ENCODE measurements at regions not wholly inside any gene's neighbourhood (a gene's known extent, or its start where the extent isn't known, plus 50 kb on each side); places are given as distances from the start of the nearest gene placed in this dataset.

DNA sequence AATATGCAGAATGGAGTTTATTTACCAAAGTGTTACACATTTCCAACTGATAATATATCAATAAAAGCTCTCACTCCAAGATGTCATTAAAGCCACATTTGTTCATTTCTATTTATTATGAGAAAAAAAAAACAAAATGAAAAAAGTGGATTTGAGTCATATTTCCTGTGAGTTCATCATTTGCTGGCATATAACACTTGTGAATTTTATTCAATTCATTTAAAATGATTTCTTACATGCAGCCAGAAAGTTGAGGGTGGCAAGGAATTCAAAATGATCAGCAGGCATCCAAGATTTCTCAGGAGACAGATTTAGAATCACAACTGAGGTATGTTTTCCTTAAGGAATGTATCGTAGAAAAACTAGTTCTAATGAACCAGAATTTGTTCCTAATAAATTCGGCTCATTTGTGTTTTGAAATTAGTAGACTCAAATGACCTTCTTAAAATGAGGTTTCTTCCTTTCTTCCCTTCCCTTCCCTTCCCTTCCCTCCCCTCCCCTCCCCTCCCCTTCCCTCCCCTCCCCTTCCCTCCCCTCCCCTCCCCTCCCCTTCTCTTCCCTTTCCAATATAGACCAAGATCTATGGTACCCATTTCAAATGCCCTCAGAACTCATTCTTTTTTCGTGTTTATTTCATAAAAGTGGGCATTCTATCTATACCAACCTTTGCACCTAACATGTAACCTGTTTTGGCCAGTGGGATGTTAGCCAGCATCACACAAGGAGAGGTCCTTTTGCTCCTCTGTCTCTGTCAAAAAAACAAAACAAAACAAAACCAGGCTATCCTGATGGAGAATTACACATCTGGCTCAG, 357.9 kb upstream of the TSHZ2 start:
- ATAC-seq (no peak), DNase-seq (no peak)
- intact Hi-C loops (cut with DNase I), result no loop called here

DNA sequence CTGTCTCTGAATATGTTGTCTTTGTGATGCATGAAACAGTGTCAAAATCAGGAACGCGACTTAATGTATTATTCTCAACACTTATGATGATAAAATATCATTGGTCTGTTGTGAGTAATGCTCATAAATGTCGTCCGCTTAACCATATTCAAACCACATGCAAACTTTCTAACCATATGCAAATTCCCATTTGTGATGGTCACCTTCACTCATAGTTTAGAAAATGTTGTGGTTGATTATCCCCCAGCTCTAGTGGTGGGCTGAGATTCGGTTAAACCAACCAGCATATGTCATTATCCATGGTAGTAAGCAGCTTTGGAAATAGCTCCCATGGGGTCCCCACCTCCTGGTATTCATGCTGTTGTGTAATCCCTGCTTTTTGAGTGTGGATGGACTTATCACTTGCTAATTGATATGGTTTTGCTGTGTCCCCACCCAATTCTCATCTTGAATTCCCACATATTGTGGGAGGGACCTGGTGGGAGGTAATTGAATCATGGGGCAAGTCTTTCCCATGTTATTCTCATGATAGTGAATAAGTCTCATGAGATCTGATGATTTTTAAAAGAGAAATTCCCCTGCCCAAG, 360.0 kb upstream of the TSHZ2 start:
- intact Hi-C loops (cut with DNase I), result no loop called here
- ATAC-seq (no peak), DNase-seq (no peak)

DNA sequence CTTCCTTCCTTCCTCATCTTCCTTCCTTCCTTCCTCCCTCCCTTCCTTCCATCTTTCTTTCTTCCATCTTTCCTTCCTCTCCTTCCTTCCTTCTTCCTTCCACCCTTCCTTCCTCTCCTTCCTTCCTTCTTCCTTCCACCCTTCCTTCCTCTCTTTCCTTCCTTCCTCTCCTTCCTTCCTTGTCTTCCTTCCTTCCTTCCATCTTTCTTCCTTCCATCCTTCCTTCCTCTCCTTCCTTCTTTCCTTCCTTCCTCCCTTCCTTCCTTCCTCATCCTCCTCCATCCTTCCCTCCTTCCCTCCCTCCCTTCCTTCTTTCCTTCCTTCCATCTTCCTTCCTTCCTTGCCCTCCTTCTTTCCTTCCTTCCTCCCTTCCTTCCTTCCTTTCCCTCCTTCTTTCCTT, 361.4 kb upstream of the TSHZ2 start:
- ATAC-seq (no peak), DNase-seq (no peak)
- intact Hi-C loops (cut with DNase I), result no loop called here

DNA sequence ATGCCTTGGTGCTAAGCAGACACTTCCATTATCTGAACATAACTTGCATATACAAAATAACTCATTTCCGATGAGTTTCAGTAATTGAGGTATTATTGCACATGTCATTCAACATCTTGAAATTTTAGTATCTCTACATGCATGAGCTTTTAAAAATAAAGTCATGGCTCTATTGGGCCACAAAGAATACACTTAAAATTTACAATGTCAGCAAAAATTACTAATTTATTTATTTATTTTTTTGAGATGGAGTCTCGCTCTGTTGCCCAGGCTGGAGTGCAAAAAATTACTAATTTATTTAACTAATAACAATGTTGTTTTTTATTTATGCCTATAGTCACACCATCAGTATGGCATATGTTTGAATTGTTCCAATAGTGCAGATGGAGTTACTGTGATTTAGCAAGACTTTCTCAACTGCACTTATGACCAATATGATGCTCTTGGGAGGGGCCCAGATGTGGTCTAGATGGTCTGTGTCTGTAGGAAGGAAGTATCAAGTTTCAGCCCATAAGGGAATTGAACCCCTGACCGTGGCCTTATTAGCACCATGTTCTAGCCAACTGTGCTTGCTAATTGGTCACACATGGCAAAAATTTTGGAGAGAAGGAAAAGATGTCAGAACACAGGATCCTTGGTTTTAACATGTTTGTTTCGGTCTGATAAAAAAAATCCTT, 370.7 kb upstream of the TSHZ2 start:
- ATAC-seq, result no peak

DNA sequence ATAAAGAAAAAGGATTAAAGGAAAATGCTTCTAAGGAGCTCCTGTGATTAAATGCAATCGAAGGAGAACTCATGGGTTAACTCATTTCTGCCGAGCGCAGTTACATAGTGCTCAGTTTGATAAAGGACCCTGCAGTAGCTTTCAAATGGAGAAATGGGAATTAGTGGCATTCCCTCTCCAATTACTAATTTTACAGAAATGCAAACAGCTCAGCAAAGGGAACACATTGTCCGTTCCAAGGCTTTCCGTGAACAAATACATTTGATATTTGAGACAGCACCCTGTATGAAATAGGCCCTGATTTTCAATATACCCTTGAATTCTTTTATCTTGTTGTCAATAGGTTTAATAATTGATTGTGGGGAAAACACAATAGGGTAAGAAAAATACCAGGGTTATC, 375.9 kb upstream of the TSHZ2 start:
- no peak for ATAC-seq
- intact Hi-C loops (cut with DNase I), result no loop called here

More for the DNA sequence above, 370.7 kb upstream of the TSHZ2 start:
- intact Hi-C loops (cut with DNase I), result no loop called here
- no peak for DNase-seq

DNA sequence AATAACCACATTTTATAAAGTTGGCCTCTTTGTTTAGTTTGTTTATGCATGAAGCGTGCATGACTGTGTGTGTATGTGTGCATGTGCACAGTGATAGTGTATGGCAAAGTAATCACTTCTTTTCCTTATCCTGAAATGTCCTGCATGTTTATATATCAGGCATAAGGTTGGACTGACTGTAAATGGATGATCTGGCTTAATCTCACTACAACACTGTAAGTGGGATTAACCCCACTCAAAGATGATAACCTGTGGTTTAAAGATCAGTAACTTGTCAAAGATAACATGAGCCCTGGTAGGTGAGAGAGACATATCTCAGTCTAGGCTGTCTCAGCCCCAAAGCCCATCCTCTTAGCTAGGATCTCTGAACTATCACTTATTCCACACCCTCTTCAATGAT, 376.6 kb upstream of the TSHZ2 start:
- no peak for ATAC-seq

More for the DNA sequence above, 375.9 kb upstream of the TSHZ2 start:
- no peak for DNase-seq

DNA sequence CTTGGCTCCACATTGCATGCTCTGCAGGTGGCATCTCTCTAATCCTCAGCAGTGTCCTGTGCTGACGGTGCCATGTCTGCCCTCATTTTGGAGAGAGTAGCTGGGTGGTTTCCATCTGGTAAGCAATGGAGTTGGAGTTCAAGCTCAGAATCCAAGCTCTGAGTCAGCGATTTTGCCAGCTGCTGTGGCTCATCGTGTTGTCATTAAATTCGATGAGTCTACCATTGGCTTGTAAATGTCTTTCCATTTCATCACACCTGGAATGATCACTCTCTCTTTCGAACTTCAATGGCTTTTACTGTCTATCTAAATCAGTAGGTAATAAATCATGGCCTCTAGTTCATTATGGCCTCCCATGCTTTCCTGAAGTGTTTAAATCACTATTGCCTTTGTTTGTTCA, 378.5 kb upstream of the TSHZ2 start:
- intact Hi-C loops (cut with DNase I), result no loop called here
- DNase-seq (no peak), ATAC-seq (no peak)

More for the DNA sequence above, 376.6 kb upstream of the TSHZ2 start:
- DNase-seq, result no peak
- intact Hi-C loops (cut with DNase I), result no loop called here

DNA sequence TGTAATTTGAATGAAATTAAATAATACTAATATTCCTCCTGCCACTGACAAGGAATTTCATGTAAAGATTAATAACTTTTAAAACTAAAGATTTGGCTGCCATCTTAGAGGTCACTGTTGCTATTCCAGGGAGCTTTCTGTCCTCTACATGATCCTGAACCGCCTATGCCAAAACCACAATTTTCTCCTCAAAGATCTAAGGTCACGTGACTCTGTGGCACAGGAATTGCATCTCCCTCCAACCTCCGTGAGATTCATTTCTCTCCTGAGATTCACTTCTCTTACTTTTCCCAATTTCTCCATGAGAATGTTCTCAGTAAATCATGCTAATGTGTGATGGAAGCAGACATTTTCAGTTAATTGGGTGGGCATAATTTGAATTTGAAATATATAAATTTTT, 379.6 kb upstream of the TSHZ2 start:
- intact Hi-C loops (cut with DNase I), result no loop called here
- DNase-seq, result no peak
- no peak for ATAC-seq

DNA sequence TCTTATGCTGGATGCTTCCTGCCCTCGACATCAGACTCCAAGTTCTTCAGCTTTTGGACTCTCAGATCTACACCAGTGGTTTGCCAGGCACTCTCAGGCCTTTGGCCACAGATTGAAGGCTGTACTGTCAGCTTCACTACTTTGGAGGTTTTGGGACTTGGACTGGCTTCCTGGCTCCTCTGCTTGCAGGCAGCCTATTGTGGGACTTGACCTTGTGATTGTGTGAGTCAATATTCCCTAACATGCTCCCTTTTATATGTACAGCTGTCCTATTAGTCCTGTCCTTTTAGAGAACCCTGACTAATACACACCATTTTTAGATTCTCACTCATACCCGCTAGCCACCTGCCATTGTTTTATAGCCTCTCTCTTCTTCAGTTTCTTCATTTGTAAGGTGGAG, 382.1 kb upstream of the TSHZ2 start:
- intact Hi-C loops (cut with DNase I), result no loop called here
- DNase-seq (no peak), ATAC-seq (no peak)

DNA sequence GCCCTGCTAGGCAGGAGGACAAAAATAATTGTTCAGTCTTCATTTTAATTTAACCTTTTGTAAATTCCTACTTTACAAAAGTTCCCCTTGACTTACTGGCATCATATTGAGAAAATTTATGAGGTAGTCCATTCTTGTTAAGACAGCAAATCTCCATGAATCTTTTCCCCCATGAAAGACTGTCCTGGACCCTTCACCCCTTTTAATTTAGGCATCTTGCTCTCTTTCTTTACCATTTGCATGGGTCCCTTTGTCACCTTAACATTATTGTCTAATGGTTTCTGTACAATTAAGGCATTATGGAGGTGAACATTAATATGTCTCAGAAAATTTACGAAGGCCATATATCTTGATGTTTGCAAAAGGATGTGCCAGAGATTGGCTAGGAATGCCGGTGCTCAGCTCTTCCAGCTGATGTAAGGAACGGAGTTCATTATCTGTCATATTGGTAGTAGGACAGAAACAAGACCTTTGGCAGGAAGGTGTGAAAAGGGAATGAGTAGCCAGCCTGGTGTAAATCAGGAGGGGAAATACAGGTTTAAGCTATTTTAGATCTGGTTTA, 382.8 kb upstream of the TSHZ2 start:
- ATAC-seq (no peak), DNase-seq (no peak)
- intact Hi-C loops (cut with DNase I), result no loop called here

DNA sequence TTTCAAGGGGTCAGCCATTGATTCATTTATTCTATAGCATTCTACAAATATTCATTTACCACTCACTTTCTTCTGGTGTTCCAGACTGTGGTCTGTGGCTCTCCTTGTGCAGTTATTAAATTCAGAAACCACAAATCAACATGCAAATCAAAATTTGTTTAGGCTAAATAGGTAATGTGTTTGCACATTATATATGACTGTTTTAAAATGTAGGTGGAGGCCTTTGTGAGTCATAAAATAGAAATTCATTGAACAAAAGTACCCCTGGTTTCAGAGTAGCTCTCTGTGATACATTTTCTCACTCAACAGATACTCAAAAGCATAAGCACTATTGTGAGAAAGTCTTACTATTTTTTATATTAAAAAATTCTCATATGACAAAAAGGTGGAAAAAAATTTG, 385.5 kb upstream of the TSHZ2 start:
- intact Hi-C loops (cut with DNase I), result no loop called here
- DNase-seq (no peak), ATAC-seq (no peak)

DNA sequence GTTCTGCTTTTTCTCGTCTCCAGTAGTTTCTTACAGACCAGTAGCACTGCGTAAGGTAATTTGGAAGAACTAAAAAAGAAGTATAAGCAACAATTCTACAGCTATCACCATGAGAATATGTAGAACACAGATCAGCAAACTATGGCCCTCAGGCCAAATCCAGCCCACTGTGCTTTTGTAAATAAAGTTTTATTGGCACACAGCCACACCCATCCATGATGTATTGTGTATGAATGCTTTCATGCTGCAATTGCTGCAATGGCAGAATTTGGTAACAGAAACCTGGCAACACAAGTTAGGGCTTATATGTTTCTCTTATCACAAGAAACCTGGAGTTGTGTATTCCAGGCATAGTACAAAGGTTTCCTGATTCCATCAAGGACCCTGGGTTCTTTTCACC, 386.8 kb upstream of the TSHZ2 start:
- no peak for ATAC-seq
- no peak for DNase-seq
- intact Hi-C loops (cut with DNase I), result no loop called here

DNA sequence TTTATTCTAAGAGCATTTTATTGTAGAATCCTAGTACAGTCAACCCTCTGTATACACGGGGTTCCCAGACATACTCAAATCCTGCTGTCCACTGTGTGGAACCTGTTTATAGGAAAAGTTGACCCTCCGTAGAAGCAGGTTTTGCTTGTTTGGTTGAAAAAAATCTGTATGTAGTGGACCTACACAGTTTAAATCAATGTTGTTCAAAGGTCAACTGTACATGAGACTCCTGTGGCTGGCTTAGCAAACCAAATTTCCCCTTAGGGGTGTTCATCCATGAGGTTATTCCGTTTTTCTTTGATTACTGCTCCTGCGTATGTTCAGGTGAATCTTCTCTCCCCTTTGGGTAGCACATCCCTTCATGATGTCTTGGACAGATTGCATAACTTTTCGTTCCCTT, 387.0 kb upstream of the ZFP64 start:
- intact Hi-C loops (cut with DNase I), result no loop called here
- no peak for DNase-seq
- ATAC-seq, result no peak

DNA sequence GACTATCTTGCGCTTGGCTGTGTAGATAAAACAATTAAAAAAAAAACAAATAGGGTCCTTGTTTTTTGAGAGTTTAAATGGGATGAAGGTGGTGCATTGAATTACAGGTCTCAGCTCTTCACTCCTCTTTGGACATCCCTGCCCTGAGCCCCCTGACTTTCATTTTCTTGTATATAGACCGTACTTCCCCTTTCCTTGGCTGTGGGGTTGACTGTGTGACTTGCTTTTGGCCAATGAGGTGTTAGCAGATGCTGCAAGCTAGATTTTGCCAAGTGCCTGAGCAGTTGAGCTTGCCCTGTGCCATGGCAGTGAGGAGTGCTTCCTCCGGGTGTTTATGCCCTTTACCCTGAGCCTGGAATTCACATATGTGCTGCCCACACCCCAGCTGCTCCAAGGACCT, 386.1 kb upstream of the ZFP64 start:
- ATAC-seq, result no peak
- intact Hi-C loops (cut with DNase I), result no loop called here
- no peak for DNase-seq

DNA sequence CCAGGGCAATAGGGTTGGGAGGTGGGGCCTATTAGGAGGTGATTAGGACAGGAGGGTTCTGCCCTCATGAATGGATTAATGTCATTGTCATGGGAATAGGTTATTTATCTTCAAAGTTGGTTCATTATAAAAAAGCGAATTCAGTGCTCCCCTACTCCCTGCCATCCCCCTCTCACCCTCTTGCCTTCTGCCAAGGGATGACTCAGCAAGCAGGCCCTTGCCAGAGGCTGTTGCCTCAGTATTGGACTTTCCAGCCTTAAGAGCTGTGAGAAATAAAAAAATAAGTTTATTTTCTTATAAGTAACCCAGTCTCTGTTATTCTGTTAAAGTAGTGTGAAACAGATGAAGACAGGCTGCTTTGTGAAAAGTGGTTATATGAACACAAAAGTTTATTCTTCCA, 381.1 kb upstream of the ZFP64 start:
- no peak for DNase-seq
- intact Hi-C loops (cut with DNase I), result no loop called here
- no peak for ATAC-seq

DNA sequence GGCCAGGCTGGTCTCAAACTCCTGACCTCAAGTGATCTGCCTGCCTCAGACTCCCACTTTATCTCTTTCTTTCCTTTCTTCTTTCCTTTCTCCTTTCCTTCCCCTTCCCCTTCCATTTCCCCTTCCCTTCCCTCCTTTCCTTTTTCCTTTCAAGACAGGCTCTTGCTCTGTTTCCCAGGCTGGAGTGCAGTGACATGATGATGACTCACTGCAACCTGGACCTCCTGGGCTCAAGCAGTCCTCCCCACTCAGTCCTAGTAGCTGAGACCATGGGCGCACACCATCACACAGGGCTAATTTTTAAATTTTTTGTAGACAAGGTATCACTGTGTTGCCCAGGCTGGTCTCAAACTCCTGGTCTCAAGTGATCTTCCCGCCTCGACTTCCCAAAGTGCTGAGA, 377.6 kb upstream of the ZFP64 start:
- intact Hi-C loops (cut with DNase I), result no loop called here
- DNase-seq, result no peak
- ATAC-seq, result no peak

DNA sequence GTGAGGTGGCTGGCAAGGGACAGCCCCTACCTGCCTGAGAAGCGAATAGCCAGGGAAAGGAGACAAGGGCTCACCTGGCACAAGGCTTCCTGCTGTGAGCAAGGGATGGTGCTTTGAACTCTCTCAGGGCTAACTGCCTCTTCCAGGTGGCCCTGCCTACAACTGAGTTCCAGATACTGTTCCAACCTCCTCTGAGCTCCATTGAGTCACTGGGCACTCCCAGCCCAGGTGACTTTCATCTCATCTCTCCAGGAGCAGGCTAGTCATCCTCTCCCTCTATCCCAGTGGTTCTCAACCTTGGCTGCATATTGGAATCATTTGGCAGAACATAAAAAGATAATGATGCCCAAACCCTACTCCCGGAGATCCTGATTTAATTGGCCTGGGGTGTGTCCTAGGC, 374.0 kb upstream of the ZFP64 start:
- no peak for DNase-seq
- intact Hi-C loops (cut with DNase I), result no loop called here
- ATAC-seq, result no peak

DNA sequence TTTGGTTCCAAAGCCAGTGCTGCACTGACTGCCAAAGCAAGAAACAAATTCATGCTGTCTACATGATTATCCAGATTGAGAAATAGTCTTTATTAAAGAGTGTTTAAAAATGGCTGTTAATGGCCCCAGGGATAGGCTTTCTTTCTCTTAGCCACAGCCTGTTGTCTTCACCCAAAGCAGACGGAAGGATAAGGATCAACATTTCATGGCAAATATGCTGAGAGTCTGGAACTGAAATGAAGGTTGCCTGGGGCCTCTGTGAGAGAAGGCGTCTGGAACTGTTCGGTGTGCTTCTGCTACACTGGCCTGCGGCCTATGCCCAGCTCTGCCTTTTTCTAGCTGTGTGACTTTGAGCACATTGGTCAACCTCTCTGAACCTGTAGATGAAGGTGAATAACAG, 373.0 kb upstream of the ZFP64 start:
- intact Hi-C loops (cut with DNase I), result no loop called here
- ATAC-seq, result no peak
- no peak for DNase-seq

DNA sequence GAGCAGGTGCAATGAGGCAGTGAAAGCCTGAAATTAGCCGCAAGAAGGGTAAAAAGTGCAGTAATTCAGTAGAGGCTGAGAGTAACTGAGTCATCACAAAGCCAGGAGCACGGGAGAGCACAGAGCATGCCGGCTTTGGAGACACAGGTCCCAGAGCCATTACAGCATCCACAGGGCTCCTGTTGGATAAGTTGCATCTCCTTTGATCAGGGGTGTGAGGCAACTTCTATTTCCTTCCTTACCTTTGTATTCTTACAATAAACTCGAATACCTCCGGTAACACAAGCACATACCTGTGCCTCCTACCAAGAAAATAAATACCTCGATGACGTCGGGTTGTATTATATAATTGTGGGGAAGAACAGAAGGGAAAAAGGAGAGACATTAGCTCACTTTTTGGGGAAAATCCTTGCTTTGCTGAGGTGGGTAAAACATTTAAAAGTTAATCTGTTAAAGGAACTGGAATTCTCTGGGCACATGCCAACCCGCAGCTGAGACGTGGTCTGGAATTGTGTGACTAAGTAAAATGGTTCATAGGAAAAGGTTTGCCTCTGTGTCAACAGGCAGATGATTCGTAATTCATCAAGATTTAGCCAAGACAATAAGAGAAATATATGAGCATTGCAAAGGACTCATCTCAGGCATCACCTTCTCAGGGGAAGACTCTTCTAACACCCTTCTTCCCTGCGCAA, 360.7 kb upstream of the ZFP64 start:
- DNase-seq (no peak), ATAC-seq (no peak)
- intact Hi-C loops (cut with DNase I), result no loop called here

DNA sequence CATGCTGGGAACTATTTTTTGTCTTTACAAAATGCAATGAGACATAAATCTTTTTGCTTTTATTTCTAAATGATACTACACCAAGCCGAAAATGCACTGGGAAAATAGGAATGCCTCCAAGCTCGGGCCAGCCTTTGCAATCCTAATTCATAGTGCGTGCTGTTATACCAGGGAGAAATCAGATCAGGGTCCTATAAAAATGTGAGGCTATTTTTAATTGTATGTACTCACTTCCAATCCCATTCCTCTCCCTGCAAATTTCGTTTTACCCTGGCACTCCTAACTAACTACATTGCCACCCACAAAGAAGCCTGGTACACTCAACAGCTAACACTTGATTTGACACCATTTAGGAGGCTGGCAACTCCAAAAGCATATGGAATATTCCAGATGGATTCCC, 350.6 kb upstream of the ZFP64 start:
- ATAC-seq (no peak), DNase-seq (no peak)
- intact Hi-C loops (cut with DNase I), result no loop called here

Data from left cardiac atrium (tissue), 4 donors.